ENCODE measurements at regions not wholly inside any gene's neighbourhood (a gene's known extent, or its start where the extent isn't known, plus 50 kb on each side); places are given as distances from the start of the nearest gene placed in this dataset.
"Not testable (repeated sequence)": the region's sequence is repeated elsewhere in the genome, so short reads cannot be mapped to it uniquely, and the experiment has no call there.

- H3K36me3 Mint-ChIP-seq (ENCODE audit: low read depth) = no peaks in the 10 kb centered on the region
- ATAC-seq = no peak
- no peak for DNase-seq
- intact Hi-C loops (cut with micrococcal nuclease) = no loop called here
- no peak overlapping the region for H3K4me3 Mint-ChIP-seq
- ChIA-PET POLR2A (interaction anchor here (1.1 kb wide), 1 partner anchor 9 kb away, joined by 4 read pairs; no protein-coding TSS in a partner anchor), CTCF (no interaction called here)
- no peaks in the 10 kb centered on the region for H3K9me3 Mint-ChIP-seq
- no peaks in the 10 kb centered on the region for H3K4me1 Mint-ChIP-seq (ENCODE audit: low read depth)
- no peak overlapping the region for H3K27ac Mint-ChIP-seq
- TF ChIP-seq CTCF (IDR thresholded peaks at IDR 0.05) = no peak
- H3K27me3 Mint-ChIP-seq = no peaks in the 10 kb centered on the region
These were observed 69.0 kb upstream of the KMT2C start for GRCh38 chr7:152504816-152505215.

GRCh38 chr7:152504367-152504766 lies 68.6 kb upstream of the KMT2C start:
- Mint-ChIP-seq H3K36me3 (ENCODE audit: low read depth) (no peaks in the 10 kb centered on the region), H3K4me1 (ENCODE audit: low read depth) (no peaks in the 10 kb centered on the region), H3K27ac (no peak overlapping the region), H3K27me3 (no peaks in the 10 kb centered on the region), H3K4me3 (no peak overlapping the region), H3K9me3 (no peaks in the 10 kb centered on the region)
- CTCF ChIA-PET = no interaction called here
- no peak for DNase-seq
- TF ChIP-seq CTCF (IDR thresholded peaks at IDR 0.05) = no peak
- no peak for ATAC-seq
- POLR2A ChIA-PET = interaction anchor here (1.1 kb wide), 1 partner anchor 9 kb away, joined by 4 read pairs; no protein-coding TSS in a partner anchor
- intact Hi-C loops (cut with micrococcal nuclease) = no loop called here

- Mint-ChIP-seq H3K36me3 (ENCODE audit: low read depth) (no peaks in the 10 kb centered on the region), H3K27me3 (no peaks in the 10 kb centered on the region), H3K4me1 (ENCODE audit: low read depth) (no peaks in the 10 kb centered on the region), H3K9me3 (no peaks in the 10 kb centered on the region), H3K27ac (no peak overlapping the region), H3K4me3 (no peak overlapping the region)
- no peak for TF ChIP-seq CTCF (IDR thresholded peaks at IDR 0.05)
- CTCF ChIA-PET = no interaction called here
- POLR2A ChIA-PET = no interaction called here
- no peak for DNase-seq
- no peak for ATAC-seq
- intact Hi-C loops (cut with micrococcal nuclease) = no loop called here
These were observed 67.3 kb upstream of the KMT2C start for GRCh38 chr7:152502813-152503790.

- ChIA-PET CTCF (no interaction called here), POLR2A (no interaction called here)
- no peaks in the 10 kb centered on the region for H3K9me3 Mint-ChIP-seq
- ATAC-seq (no peak), DNase-seq (no peak)
- no peaks in the 10 kb centered on the region for H3K27me3 Mint-ChIP-seq
- TF ChIP-seq CTCF (IDR thresholded peaks at IDR 0.05) = no peak
- H3K36me3 Mint-ChIP-seq (ENCODE audit: low read depth) = no peaks in the 10 kb centered on the region
- no peaks in the 10 kb centered on the region for H3K4me1 Mint-ChIP-seq (ENCODE audit: low read depth)
- intact Hi-C loops (cut with micrococcal nuclease) = no loop called here
- H3K27ac Mint-ChIP-seq = no peak overlapping the region
- no peak overlapping the region for H3K4me3 Mint-ChIP-seq
These were observed 65.7 kb upstream of the KMT2C start for GRCh38 chr7:152501506-152501905.

- POLR2A ChIA-PET; intact Hi-C loops (cut with micrococcal nuclease); H3K9me3 Mint-ChIP-seq; DNase-seq; CTCF ChIA-PET; H3K27ac Mint-ChIP-seq; H3K4me1 Mint-ChIP-seq (ENCODE audit: low read depth); H3K27me3 Mint-ChIP-seq; H3K4me3 Mint-ChIP-seq; H3K36me3 Mint-ChIP-seq (ENCODE audit: low read depth); ATAC-seq: not testable (repeated sequence)
These were observed 64.2 kb upstream of the KMT2C start for GRCh38 chr7:152499969-152500368.
